Small intestine (tissue), 7 donors: ENCODE measurements at regions not wholly inside any gene's neighbourhood (a gene's known extent, or its start where the extent isn't known, plus 50 kb on each side); places are given as distances from the start of the nearest gene placed in this dataset.

ENCODE experiments used
- DNase-seq, 2 donors: peaks; one replicate each; pipeline versions ENCODE4 v3.0.0 to v3.0.0-alpha.2; 2013
- FAIRE-seq: peaks from 2 replicates; lab custom pipeline; 2012; peaks lifted over from hg19 to GRCh38; lab: Jason Lieb, UNC
- H3K27ac ChIP-seq, 3 donors: one replicate each; pipeline ENCODE4 v1.5.1; 2013; ENCODE audit warnings: low read length in 2 of 3, mild to moderate bottlenecking in 2 of 3, control low read depth in 1 of 3, inconsistent platforms in 1 of 3, low read depth in 1 of 3, moderate library complexity in 1 of 3
- H3K27me3 ChIP-seq, 3 donors: one replicate each; pipeline ENCODE4 v1.6.1; 2013; ENCODE audit warnings: low read length in 3 of 3, inconsistent platforms in 1 of 3; ENCODE audit not compliant: control insufficient read depth in 3 of 3, insufficient read depth in 3 of 3
- H3K36me3 ChIP-seq, 3 donors: one replicate each; pipeline ENCODE4 v1.6.1; 2013; ENCODE audit warnings: low read length in 3 of 3, inconsistent platforms in 1 of 3, low read depth in 1 of 3, mild to moderate bottlenecking in 1 of 3, moderate library complexity in 1 of 3; ENCODE audit not compliant: control insufficient read depth in 3 of 3, insufficient read depth in 2 of 3
- H3K4me1 ChIP-seq, 3 donors: one replicate each; pipeline ENCODE4 v1.6.1; 2013; ENCODE audit warnings: low read length in 2 of 3, inconsistent platforms in 1 of 3, low read depth in 1 of 3, mild to moderate bottlenecking in 1 of 3, moderate library complexity in 1 of 3; ENCODE audit not compliant: control insufficient read depth in 3 of 3, insufficient read depth in 2 of 3
- H3K4me3 ChIP-seq, 3 donors: one replicate each; pipeline ENCODE4 v1.5.1; 2013; ENCODE audit warnings: low read length in 3 of 3, control low read depth in 1 of 3, inconsistent platforms in 1 of 3, low read depth in 1 of 3, mild to moderate bottlenecking in 1 of 3, moderate library complexity in 1 of 3
- H3K9me3 ChIP-seq, 2 donors: one replicate each; pipeline ENCODE4 v1.6.1; 2013; ENCODE audit warnings: low read depth in 1 of 2, low read length in 1 of 2; ENCODE audit not compliant: control insufficient read depth in 2 of 2, insufficient read depth in 1 of 2
- WGBS, 3 donors: extraction: QIAGEN DNeasy Blood & Tissue Kit; methylation state at CpG; one replicate each; pipeline ENCODE4 v1.1.7; 2013; 5-methylcytosine and 5-hydroxymethylcytosine counted together
- donor health status: healthy with polysubstance abuse.
- donor health status: control.
- donor health status: control.
- donor health status: Bipolar disorder and iron deficiency.
- donor health status: healthy.

DNA sequence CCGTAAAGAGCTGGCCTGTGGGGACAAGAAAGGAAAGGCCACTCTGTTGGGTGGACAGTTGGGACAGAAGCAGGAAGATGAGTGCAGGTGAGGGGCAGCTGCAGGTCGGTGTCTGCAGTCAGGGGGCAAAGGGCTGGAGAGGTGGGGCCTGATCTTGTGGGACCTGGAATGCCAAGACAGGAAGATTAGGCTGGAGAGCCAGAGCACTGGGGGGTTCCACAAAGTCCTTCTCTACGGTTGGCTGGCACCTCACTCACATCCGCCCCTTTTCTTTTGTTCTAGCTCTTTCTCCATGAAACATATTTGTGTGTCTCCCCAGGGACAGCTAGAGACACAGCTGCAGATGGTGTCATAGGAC, 404.1 kb downstream of the PTPRU start:
- Histone ChIP-seq H3K4me1 (no peaks in the 10 kb centered on the region), H3K27me3 (no peaks in the 10 kb centered on the region), H3K27ac (no peak overlapping the region), H3K36me3 (no peaks in the 10 kb centered on the region), H3K4me3 (no peak overlapping the region), H3K9me3 (no peaks in the 10 kb centered on the region)
- FAIRE-seq: no peak
- 64 to 71% (median 65%) methylated on average over 4 of the region's 4 CpGs for WGBS, 3 donors
- DNase-seq: no peak

DNA sequence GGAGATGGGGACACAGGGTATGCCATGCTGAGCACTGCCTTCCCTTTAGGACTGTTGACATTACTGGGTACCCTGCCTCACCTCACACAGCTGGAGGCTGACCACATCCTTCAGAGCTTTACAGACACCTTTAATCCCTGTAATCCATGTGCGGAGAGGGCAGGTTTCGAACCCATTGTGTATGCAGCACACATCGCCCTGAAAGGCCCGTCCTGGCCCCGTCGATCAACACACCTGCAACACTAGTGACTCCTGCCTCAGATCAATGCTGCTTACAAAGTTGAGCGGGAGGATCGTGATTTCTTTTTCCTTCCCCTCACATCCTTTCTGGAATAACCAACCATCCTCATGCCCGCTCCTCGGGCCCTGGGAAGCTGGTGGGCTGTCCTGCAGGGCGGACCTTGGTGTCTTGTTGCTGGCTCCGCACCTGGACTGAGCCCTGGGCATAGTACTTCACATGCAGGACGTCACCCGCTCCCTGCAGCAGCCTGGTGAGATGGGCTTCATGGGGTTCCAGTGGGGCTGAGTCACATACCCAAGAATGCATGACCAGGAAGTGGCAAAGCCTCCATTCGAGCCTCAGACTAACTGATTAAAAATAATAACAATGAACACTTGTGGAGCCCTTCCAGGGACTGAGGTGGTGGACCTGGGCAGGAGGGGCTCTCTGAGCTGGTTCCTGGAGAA, 403.6 kb downstream of the PTPRU start:
- Histone ChIP-seq H3K36me3 (no peaks in the 10 kb centered on the region), H3K4me3 (no peak overlapping the region), H3K27ac (no peak overlapping the region), H3K27me3 (no peaks in the 10 kb centered on the region), H3K4me1 (no peaks in the 10 kb centered on the region), H3K9me3 (no peaks in the 10 kb centered on the region)
- 80 to 81% (median 81%) methylated on average over 15 of the region's 15 CpGs for WGBS, 3 donors
- no peak for DNase-seq
- FAIRE-seq: no peak

DNA sequence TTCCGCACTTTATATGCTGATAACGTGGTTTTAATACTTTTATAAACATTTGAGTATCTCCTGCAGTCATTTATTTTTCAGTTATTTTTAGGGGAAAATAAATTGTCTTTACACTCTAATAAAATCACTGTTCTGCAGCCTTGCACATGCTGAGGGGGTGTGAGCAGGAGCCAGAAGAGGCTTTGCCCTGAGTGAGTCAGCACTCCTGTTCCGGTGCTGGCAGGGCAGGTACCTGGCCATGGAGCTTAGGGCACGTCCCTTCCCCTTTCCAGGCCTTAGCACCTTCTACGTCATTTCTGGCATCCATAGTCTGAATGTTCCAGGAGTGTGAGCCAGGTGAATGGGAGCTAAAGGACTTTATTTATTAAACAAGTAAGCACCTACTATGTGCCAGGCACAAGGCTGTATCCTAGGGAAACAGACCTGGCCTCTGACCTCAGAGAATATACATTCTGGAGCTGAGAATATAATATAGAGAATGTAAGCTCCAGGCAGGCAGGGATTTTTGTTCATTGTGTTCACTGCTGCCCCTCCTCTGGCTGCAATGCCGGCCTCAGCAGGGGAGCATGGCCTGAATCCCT, 402.9 kb downstream of the PTPRU start:
- H3K36me3 ChIP-seq: no peaks in the 10 kb centered on the region
- no peaks in the 10 kb centered on the region for H3K9me3 ChIP-seq
- no peaks in the 10 kb centered on the region for H3K4me1 ChIP-seq
- H3K4me3 ChIP-seq: no peak overlapping the region
- FAIRE-seq (no peak), DNase-seq (no peak)
- 60 to 74% (median 63%) methylated on average over 6 of the region's 6 CpGs for WGBS, 3 donors
- no peak overlapping the region for H3K27ac ChIP-seq
- H3K27me3 ChIP-seq: no peaks in the 10 kb centered on the region

DNA sequence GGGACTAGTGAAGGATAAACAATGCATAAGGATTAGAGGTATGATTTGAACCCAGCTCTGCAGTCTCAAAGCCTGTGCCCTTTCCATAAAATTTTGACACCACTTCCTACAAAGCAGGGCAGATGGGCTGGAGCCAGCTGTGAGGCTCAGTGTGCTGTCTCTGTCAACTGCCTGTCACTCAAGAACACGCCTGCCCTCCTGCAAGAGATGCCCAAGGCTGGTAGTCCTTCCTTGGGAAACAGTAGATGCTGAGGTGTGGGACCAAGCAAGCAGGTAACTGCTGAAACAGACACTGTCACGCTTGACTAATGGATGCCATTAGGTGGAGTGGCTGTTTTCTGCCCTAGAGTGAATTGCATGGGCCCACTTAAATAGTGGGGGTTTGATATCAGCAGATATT, 402.0 kb downstream of the PTPRU start:
- no peak for FAIRE-seq
- no peak for DNase-seq
- no peaks in the 10 kb centered on the region for H3K36me3 ChIP-seq

DNA sequence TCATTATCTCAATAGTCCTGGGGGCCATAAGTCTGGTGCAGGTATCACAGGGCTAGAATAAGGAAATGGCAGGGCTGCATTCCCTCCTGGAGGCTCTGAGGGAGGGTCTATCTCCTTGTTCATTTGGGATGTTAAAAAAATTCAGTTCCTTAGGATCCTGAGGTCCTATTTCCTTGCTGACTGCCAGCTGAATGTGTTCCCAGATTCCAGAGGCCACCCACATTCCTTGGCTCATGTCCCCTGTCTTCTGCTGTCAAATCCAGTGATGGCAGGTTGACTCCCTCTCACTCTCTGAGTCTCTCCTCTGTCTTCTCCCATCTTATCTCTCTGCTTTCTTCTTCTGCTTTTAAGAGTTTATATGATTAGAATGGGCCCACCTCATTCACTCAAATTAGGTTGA, 400.6 kb downstream of the PTPRU start:
- H3K27ac ChIP-seq: no peak overlapping the region
- FAIRE-seq (no peak), DNase-seq (no peak)
- no peaks in the 10 kb centered on the region for H3K9me3 ChIP-seq
- H3K27me3 ChIP-seq: no peaks in the 10 kb centered on the region
- no peaks in the 10 kb centered on the region for H3K4me1 ChIP-seq
- H3K36me3 ChIP-seq: no peaks in the 10 kb centered on the region
- no peak overlapping the region for H3K4me3 ChIP-seq

More for the DNA sequence above, 402.0 kb downstream of the PTPRU start:
- Histone ChIP-seq H3K4me1 (no peaks in the 10 kb centered on the region), H3K9me3 (no peaks in the 10 kb centered on the region), H3K27ac (no peak overlapping the region), H3K27me3 (no peaks in the 10 kb centered on the region), H3K4me3 (no peak overlapping the region)
- 57 to 79% (median 63%) methylated on average over 2 of the region's 2 CpGs for WGBS, 3 donors

DNA sequence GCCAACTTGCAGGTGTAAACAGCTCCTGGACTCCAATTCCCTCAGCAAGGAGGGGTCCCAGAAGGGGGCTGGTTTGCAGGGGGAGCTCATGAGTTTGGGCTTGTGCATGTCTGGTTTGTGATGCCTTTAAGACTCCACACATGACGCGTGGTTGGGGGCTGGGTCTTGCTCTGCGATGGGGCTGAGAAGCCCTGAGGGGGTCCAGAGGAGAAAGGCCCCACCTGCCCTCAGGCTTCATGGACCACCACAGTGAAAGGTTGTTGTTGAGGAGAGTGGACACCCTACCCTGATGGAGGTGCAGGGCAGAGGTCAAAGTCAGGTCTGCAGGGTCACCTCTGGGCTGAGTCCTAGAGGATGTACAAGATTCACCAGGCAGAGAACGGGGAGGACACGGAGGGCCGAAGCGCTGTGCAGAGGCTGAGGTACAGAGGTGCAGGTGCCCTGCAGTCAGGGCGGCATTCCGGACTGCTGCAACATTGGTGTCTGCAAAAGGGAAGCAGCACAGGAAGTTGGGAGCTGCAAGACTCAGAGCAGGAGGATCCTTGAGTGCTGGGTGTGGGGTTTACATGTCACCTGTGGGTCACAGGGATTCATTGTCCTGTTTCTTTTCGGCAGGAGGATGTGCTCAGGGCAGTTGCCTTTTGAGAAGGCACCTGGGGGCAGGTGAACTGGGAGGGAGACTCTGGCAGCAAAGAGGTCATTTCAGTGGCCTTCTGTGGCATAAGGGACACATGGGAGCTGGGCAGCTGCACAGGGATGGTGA, 399.4 kb downstream of the PTPRU start:
- Histone ChIP-seq H3K9me3 (no peaks in the 10 kb centered on the region), H3K27me3 (no peaks in the 10 kb centered on the region), H3K36me3 (no peaks in the 10 kb centered on the region), H3K27ac (no peak overlapping the region), H3K4me1 (no peaks in the 10 kb centered on the region), H3K4me3 (no peak overlapping the region)
- WGBS, 3 donors: 86 to 88% (median 87%) methylated on average over 10 of the region's 10 CpGs
- DNase-seq: no peak
- FAIRE-seq: no peak

DNA sequence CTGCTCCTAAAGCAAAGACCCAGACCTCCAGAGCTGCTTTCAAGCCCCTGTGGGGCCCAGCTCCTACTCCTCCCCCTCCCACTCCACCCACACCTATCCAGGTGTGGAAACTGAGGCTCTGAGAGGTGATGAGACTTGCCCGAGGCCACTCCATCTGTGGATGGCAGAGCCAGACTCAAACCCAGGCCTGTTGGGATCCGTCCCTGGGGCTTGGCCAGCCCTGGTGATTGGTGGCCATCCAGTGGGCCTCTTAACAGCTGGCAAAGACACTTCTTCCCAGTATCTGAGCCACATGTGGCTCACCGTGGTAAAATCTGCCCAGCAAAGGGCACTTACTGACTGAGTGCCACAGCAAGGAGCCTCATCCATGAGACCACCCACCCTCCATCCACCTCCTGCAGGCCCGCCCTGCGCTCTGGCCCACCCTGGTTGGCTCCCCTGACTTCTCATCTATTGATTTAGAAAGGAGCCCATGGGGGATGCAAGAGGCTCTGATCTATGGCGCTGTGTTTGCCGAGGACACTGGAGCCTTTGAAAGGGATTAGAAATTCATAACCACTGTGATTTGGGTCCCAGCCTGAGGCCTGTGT, 398.5 kb downstream of the PTPRU start:
- H3K9me3 ChIP-seq: no peaks in the 10 kb centered on the region
- FAIRE-seq: no peak
- H3K27ac ChIP-seq: no peak overlapping the region
- no peaks in the 10 kb centered on the region for H3K36me3 ChIP-seq
- DNase-seq: no peak
- H3K4me1 ChIP-seq: no peaks in the 10 kb centered on the region
- no peak overlapping the region for H3K4me3 ChIP-seq
- H3K27me3 ChIP-seq: no peaks in the 10 kb centered on the region
- 79 to 86% (median 84%) methylated on average over 7 of the region's 7 CpGs for WGBS, 3 donors

DNA sequence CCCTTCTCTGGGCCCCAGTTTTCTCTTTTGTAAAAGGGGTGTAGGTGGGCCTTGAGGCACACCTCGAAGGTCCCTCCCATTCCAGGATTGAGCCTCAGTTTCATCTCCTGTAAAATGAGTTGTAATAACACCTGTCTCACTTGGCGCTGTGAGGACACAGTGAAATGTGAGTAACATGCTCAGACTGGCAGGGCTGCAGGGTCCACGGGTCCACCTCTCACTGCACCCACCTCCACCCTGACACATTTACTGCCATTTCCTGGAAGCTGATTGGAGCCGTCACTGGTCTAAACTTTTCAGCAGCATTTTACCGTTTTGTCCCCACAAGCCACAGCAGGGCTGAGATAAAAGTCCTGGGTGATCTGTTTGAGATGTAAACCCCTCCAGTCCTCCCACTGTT, 398.0 kb downstream of the PTPRU start:
- no peaks in the 10 kb centered on the region for H3K27me3 ChIP-seq
- H3K27ac ChIP-seq: no peak overlapping the region
- H3K36me3 ChIP-seq: no peaks in the 10 kb centered on the region
- 15 to 51% (median 26%) methylated on average over 5 of the region's 5 CpGs for WGBS, 3 donors
- no peaks in the 10 kb centered on the region for H3K9me3 ChIP-seq
- FAIRE-seq: no peak
- DNase-seq: peak in 1 of 2 donors; percentile 6
- H3K4me1 ChIP-seq: no peaks in the 10 kb centered on the region
- no peak overlapping the region for H3K4me3 ChIP-seq
